Hematopoietic multipotent progenitor cell (in vitro differentiated cells): ENCODE measurements at regions not wholly inside any gene's neighbourhood (a gene's known extent, or its start where the extent isn't known, plus 50 kb on each side); places are given as distances from the start of the nearest gene placed in this dataset.
A peak's percentile ranks its signal among the peaks of the same experiment; 100 is the strongest.

Experiments used
- DNase-seq, 3 donors: peaks; one replicate each; pipeline ENCODE4 v3.0.0-alpha.2; 2011 to 2015; ENCODE audit warnings: low read depth in 2 of 3, low spot score in 2 of 3

- DNase-seq = no peak
These were observed 160.6 kb upstream of the PLCXD3 start for GRCh38 chr5:41670854-41671479.

GRCh38 chr5:41670216-41670615 is 159.8 kb upstream of the PLCXD3 start:
- no peak for DNase-seq

GRCh38 chr5:41661254-41661653 is 150.9 kb upstream of the PLCXD3 start:
- no peak for DNase-seq

- DNase-seq = no peak
These were observed 146.2 kb upstream of the PLCXD3 start for GRCh38 chr5:41656597-41656996.

- DNase-seq = no peak
These were observed 139.7 kb upstream of the PLCXD3 start for GRCh38 chr5:41650131-41650530.

- no peak for DNase-seq
These were observed 139.3 kb upstream of the PLCXD3 start for GRCh38 chr5:41649659-41650058.

GRCh38 chr5:41648996-41649395 is 138.6 kb upstream of the PLCXD3 start:
- no peak for DNase-seq

- no peak for DNase-seq
These were observed 131.2 kb upstream of the PLCXD3 start for GRCh38 chr5:41641621-41642020.

GRCh38 chr5:41638685-41639084 is 128.3 kb upstream of the PLCXD3 start:
- no peak for DNase-seq

GRCh38 chr5:41637869-41638268 is 127.5 kb upstream of the PLCXD3 start:
- no peak for DNase-seq

- DNase-seq = no peak
These were observed 127.0 kb upstream of the PLCXD3 start for GRCh38 chr5:41637424-41637823.

GRCh38 chr5:41636605-41637004 is 126.2 kb upstream of the PLCXD3 start:
- peak in 1 of 3 donors; percentile 1 for DNase-seq

GRCh38 chr5:41629897-41630296 is 119.5 kb upstream of the PLCXD3 start:
- DNase-seq = no peak

- DNase-seq = no peak
These were observed 115.2 kb upstream of the PLCXD3 start for GRCh38 chr5:41625571-41625970.

- no peak for DNase-seq
These were observed 111.0 kb upstream of the PLCXD3 start for GRCh38 chr5:41621420-41621819.

- no peak for DNase-seq
These were observed 107.6 kb upstream of the PLCXD3 start for GRCh38 chr5:41617843-41618515.

GRCh38 chr5:41610386-41610785 is 100.0 kb upstream of the PLCXD3 start:
- DNase-seq = no peak

GRCh38 chr5:41600731-41601130 is 90.3 kb upstream of the PLCXD3 start:
- no peak for DNase-seq

GRCh38 chr5:41598011-41598410 is 87.6 kb upstream of the PLCXD3 start:
- DNase-seq = no peak

GRCh38 chr5:41587668-41588067 is 77.3 kb upstream of the PLCXD3 start:
- no peak for DNase-seq

GRCh38 chr5:41575110-41575779 is 64.8 kb upstream of the PLCXD3 start:
- no peak for DNase-seq

- no peak for DNase-seq
These were observed 64.0 kb upstream of the PLCXD3 start for GRCh38 chr5:41574391-41574790.
